K562 (cell line): ENCODE measurements at regions not wholly inside any gene's neighbourhood (a gene's known extent, or its start where the extent isn't known, plus 50 kb on each side); places are given as distances from the start of the nearest gene placed in this dataset.

ENCODE experiments used
- AFF4 ChIP-seq: sonication (generic); formaldehyde crosslinking; IDR thresholded peaks from 2 replicates; pipeline ENCODE4 v1.8.0; 2023; ENCODE audit warnings: mild to moderate bottlenecking, missing genetic modification reagents
- BRD9 ChIP-seq: fragments of 450-650 bp; IDR thresholded peaks from 2 replicates; pipeline ENCODE4 v1.6.1; 2018; ENCODE audit warnings: low read depth; ENCODE audit not compliant: partially characterized antibody
- POLR2A ChIP-seq: fragments of 450-650 bp; conservative IDR thresholded peaks from 2 replicates; pipeline ENCODE4 v1.6.1; 2016
- RAD51 ChIP-seq: fragments of 450-650 bp; IDR thresholded peaks from 2 replicates; pipeline ENCODE4 v1.7.1; 2016; ENCODE audit warnings: low read depth, mild to moderate bottlenecking, borderline replicate concordance
- RBM14 ChIP-seq: fragments of 200-400 bp; formaldehyde crosslinking; IDR thresholded peaks from 2 replicates; pipeline ENCODE4 v1.6.1; 2018; ENCODE audit warnings: low read depth, mild to moderate bottlenecking, low read length, moderate library complexity, borderline replicate concordance; ENCODE audit not compliant: insufficient read depth
- RCOR1 ChIP-seq, 2 experiments: IDR thresholded peaks; 2 replicates each; pipeline ENCODE4 v1.6.1; 2012; ENCODE audit warnings: low read depth in 2 of 2, low read length in 2 of 2, borderline replicate concordance in 1 of 2, improper control_type of control experiment in 1 of 2
- SRSF3 ChIP-seq: fragments of 200-400 bp; formaldehyde crosslinking; IDR thresholded peaks from 2 replicates; pipeline ENCODE4 v1.6.1; 2016; ENCODE audit warnings: mild to moderate bottlenecking, low read length, moderate library complexity; ENCODE audit not compliant: insufficient read depth
- U2AF1 ChIP-seq: fragments of 200-400 bp; formaldehyde crosslinking; optimal IDR thresholded peaks from 2 replicates; pipeline ENCODE3; 2017; ENCODE audit warnings: mild to moderate bottlenecking, low read depth, low read length, moderate library complexity
- ZNF143 ChIP-seq: sonication (generic); formaldehyde crosslinking; IDR thresholded peaks from 2 replicates; pipeline ENCODE4 v1.9.0; 2022; ENCODE audit warnings: mild to moderate bottlenecking, missing genetic modification reagents
- TF ChIP-seq, protein P1 (sequence below): sonication (generic); formaldehyde crosslinking; IDR thresholded peaks from 2 replicates; pipeline ENCODE4 v1.8.0; 2022; ENCODE audit warnings: missing genetic modification reagents, mild to moderate bottlenecking, borderline replicate concordance
- TF ChIP-seq, protein P2 (sequence below): sonication (generic); formaldehyde crosslinking; IDR thresholded peaks from 2 replicates; pipeline ENCODE4 v1.8.1; 2023; ENCODE audit warnings: mild to moderate bottlenecking, missing genetic modification reagents, moderate library complexity

GRCh38 chr1:82052563-82052962 is 251.8 kb downstream of the ADGRL2 start (continued):
- TF ChIP-seq, protein P1, sequence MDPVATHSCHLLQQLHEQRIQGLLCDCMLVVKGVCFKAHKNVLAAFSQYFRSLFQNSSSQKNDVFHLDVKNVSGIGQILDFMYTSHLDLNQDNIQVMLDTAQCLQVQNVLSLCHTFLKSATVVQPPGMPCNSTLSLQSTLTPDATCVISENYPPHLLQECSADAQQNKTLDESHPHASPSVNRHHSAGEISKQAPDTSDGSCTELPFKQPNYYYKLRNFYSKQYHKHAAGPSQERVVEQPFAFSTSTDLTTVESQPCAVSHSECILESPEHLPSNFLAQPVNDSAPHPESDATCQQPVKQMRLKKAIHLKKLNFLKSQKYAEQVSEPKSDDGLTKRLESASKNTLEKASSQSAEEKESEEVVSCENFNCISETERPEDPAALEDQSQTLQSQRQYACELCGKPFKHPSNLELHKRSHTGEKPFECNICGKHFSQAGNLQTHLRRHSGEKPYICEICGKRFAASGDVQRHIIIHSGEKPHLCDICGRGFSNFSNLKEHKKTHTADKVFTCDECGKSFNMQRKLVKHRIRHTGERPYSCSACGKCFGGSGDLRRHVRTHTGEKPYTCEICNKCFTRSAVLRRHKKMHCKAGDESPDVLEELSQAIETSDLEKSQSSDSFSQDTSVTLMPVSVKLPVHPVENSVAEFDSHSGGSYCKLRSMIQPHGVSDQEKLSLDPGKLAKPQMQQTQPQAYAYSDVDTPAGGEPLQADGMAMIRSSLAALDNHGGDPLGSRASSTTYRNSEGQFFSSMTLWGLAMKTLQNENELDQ = no peak
- no peak for TF ChIP-seq POLR2A
- no peak for TF ChIP-seq U2AF1
- TF ChIP-seq, protein P2, sequence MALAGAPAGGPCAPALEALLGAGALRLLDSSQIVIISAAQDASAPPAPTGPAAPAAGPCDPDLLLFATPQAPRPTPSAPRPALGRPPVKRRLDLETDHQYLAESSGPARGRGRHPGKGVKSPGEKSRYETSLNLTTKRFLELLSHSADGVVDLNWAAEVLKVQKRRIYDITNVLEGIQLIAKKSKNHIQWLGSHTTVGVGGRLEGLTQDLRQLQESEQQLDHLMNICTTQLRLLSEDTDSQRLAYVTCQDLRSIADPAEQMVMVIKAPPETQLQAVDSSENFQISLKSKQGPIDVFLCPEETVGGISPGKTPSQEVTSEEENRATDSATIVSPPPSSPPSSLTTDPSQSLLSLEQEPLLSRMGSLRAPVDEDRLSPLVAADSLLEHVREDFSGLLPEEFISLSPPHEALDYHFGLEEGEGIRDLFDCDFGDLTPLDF (CRISPR knock-in tag) = no peak
- TF ChIP-seq BRD9 = no peak
- no peak for TF ChIP-seq RCOR1 (IDR thresholded peaks at IDR 0.05; ENCODE audit: borderline replicate concordance in 1 of 2, low read depth in 2 of 2, low read length in 2 of 2)
- no peak for TF ChIP-seq RAD51
- no peak for TF ChIP-seq AFF4 (CRISPR knock-in tag)
- no peak for TF ChIP-seq ZNF143 (CRISPR knock-in tag)
- no peak for TF ChIP-seq RBM14
- TF ChIP-seq SRSF3 = no peak
